ENCODE measurements at regions not wholly inside any gene's neighbourhood (a gene's known extent, or its start where the extent isn't known, plus 50 kb on each side); places are given as distances from the start of the nearest gene placed in this dataset.

DNA sequence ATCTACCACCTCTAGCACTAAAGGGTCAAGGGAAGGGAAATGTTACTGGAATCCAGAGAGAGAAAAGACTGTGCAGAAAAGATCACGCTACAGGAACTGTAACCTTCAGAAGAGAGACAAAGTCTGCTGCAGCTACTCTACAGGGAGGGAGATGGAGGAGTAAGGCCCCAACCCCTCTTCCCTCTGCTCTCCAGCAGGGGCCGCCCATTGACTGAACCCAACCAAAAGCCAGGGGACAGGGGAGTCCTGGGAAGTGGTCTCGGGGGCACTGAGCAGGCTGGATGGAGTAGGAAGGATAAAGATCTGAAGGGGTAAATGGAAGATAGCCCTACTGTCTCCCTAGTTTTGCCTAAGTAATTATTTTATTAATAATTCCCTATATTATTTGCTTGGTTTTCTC lies 72.8 kb upstream of the NR5A2 start:
- TF ChIP-seq, protein P1, sequence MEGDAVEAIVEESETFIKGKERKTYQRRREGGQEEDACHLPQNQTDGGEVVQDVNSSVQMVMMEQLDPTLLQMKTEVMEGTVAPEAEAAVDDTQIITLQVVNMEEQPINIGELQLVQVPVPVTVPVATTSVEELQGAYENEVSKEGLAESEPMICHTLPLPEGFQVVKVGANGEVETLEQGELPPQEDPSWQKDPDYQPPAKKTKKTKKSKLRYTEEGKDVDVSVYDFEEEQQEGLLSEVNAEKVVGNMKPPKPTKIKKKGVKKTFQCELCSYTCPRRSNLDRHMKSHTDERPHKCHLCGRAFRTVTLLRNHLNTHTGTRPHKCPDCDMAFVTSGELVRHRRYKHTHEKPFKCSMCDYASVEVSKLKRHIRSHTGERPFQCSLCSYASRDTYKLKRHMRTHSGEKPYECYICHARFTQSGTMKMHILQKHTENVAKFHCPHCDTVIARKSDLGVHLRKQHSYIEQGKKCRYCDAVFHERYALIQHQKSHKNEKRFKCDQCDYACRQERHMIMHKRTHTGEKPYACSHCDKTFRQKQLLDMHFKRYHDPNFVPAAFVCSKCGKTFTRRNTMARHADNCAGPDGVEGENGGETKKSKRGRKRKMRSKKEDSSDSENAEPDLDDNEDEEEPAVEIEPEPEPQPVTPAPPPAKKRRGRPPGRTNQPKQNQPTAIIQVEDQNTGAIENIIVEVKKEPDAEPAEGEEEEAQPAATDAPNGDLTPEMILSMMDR (IDR thresholded peaks at IDR 0.05 in 4 of 5, conservative IDR thresholded peaks at IDR 0.05 in 1 of 5), result no peak
- no peak for TF ChIP-seq POLR2A (IDR thresholded peaks at IDR 0.05)

All from gastrocnemius medialis (tissue), 4 donors.